ENCODE measurements at regions not wholly inside any gene's neighbourhood (a gene's known extent, or its start where the extent isn't known, plus 50 kb on each side); places are given as distances from the start of the nearest gene placed in this dataset.

- in situ Hi-C loops (cut with HindIII; ENCODE audit: low sequenced_read_pairs): no loop called here
- H3K4me3 ChIP-seq (ENCODE audit: low read depth, low read length): no peak overlapping the region
- DNase-seq (ENCODE audit: low read depth): no peak
- TF ChIP-seq CTCF (IDR thresholded peaks at IDR 0.05; ENCODE audit: low read depth, low read length, missing control alignments): no peak
Measured at GRCh38 chr15:53266176-53266575, 476.0 kb upstream of the ONECUT1 start.

- in situ Hi-C loops (cut with HindIII; ENCODE audit: low sequenced_read_pairs): no loop called here
- H3K4me3 ChIP-seq (ENCODE audit: low read depth, low read length): no peak overlapping the region
- no peak for DNase-seq (ENCODE audit: low read depth)
- no peak for TF ChIP-seq CTCF (IDR thresholded peaks at IDR 0.05; ENCODE audit: low read depth, low read length, missing control alignments)
Measured at GRCh38 chr15:53260647-53261046, 470.5 kb upstream of the ONECUT1 start.

- no peak for TF ChIP-seq CTCF (IDR thresholded peaks at IDR 0.05; ENCODE audit: low read depth, low read length, missing control alignments)
- in situ Hi-C loops (cut with HindIII; ENCODE audit: low sequenced_read_pairs): no loop called here
- no peak for DNase-seq (ENCODE audit: low read depth)
Measured at GRCh38 chr15:53256457-53256856, 466.3 kb upstream of the ONECUT1 start.

GRCh38 chr15:53256043-53256442 is 465.9 kb upstream of the ONECUT1 start:
- no peak for TF ChIP-seq CTCF (IDR thresholded peaks at IDR 0.05; ENCODE audit: low read depth, low read length, missing control alignments)
- H3K4me3 ChIP-seq (ENCODE audit: low read depth, low read length): no peak overlapping the region
- DNase-seq (ENCODE audit: low read depth): no peak
- in situ Hi-C loops (cut with HindIII; ENCODE audit: low sequenced_read_pairs): no loop called here

More at GRCh38 chr15:53256457-53256856, 466.3 kb upstream of the ONECUT1 start:
- H3K4me3 ChIP-seq (ENCODE audit: low read depth, low read length): no peak overlapping the region

GRCh38 chr15:53251996-53252395 is 461.9 kb upstream of the ONECUT1 start:
- no peak overlapping the region for H3K4me3 ChIP-seq (ENCODE audit: low read depth, low read length)
- DNase-seq (ENCODE audit: low read depth): no peak
- no peak for TF ChIP-seq CTCF (IDR thresholded peaks at IDR 0.05; ENCODE audit: low read depth, low read length, missing control alignments)
- in situ Hi-C loops (cut with HindIII; ENCODE audit: low sequenced_read_pairs): no loop called here

GRCh38 chr15:53251523-53251922 is 461.4 kb upstream of the ONECUT1 start:
- in situ Hi-C loops (cut with HindIII; ENCODE audit: low sequenced_read_pairs): no loop called here
- no peak for TF ChIP-seq CTCF (IDR thresholded peaks at IDR 0.05; ENCODE audit: low read depth, low read length, missing control alignments)
- DNase-seq (ENCODE audit: low read depth): no peak
- no peak overlapping the region for H3K4me3 ChIP-seq (ENCODE audit: low read depth, low read length)
